Karpas-422 (cell line): ENCODE measurements at regions not wholly inside any gene's neighbourhood (a gene's known extent, or its start where the extent isn't known, plus 50 kb on each side); places are given as distances from the start of the nearest gene placed in this dataset.

Source experiments
- DNase-seq: peaks from one replicate; pipeline ENCODE4 v3.0.0-alpha.2; 2015
- H2AFZ ChIP-seq: fragments of 200-600 bp; sonication (generic); 2 replicates; pipeline ENCODE4 v1.6.1; 2014; ENCODE audit warnings: antibody characterized with exemption, low read length, mixed read lengths
- H3K27ac ChIP-seq: fragments of 200-600 bp; sonication (generic); 2 replicates; pipeline ENCODE4 v1.5.1; 2014; ENCODE audit warnings: mild to moderate bottlenecking, low read length, moderate library complexity
- H3K27me3 ChIP-seq: fragments of 200-600 bp; sonication (generic); 2 replicates; pipeline ENCODE4 v1.6.1; 2014; ENCODE audit warnings: low read length, mixed read lengths
- H3K36me3 ChIP-seq: fragments of 200-600 bp; sonication (generic); 2 replicates; pipeline ENCODE4 v1.6.1; 2014; ENCODE audit warnings: low read length, mixed read lengths; ENCODE audit not compliant: insufficient read depth
- H3K4me1 ChIP-seq: fragments of 200-600 bp; sonication (generic); 2 replicates; pipeline ENCODE4 v1.6.1; 2014; ENCODE audit warnings: mild to moderate bottlenecking, low read length, mixed read lengths
- H3K4me2 ChIP-seq: fragments of 200-600 bp; sonication (generic); 2 replicates; pipeline ENCODE4 v1.6.1; 2014; ENCODE audit warnings: low read length, low read depth, mild to moderate bottlenecking; ENCODE audit not compliant: poor library complexity, severe bottlenecking
- H3K4me3 ChIP-seq: fragments of 200-600 bp; sonication (generic); 2 replicates; pipeline ENCODE4 v1.5.1; 2014; ENCODE audit warnings: mild to moderate bottlenecking, antibody characterized with exemption, low read length, mixed read lengths
- H3K79me2 ChIP-seq: fragments of 200-600 bp; sonication (generic); 2 replicates; pipeline ENCODE4 v1.6.1; 2014; ENCODE audit warnings: mild to moderate bottlenecking, low read length, mixed read lengths
- H3K9ac ChIP-seq: fragments of 200-600 bp; sonication (generic); 2 replicates; pipeline ENCODE4 v1.6.0; 2014; ENCODE audit warnings: low read length
- H3K9me2 ChIP-seq: fragments of 200-600 bp; sonication (generic), shearing (Covaris generic); replicated peaks from 2 replicates; pipeline ENCODE4 v1.6.0; 2014; ENCODE audit warnings: mild to moderate bottlenecking, low read length, moderate library complexity; ENCODE audit not compliant: insufficient read depth
- H3K9me3 ChIP-seq: fragments of 300-700, 200-600 bp; sonication (generic); 2 replicates; pipeline ENCODE4 v1.6.1; 2014; ENCODE audit warnings: low read length, mixed read lengths
- H4K20me1 ChIP-seq: fragments of 200-600 bp; sonication (generic); 2 replicates; pipeline ENCODE4 v1.6.1; 2014; ENCODE audit warnings: mild to moderate bottlenecking, antibody characterized with exemption, low read length, low read depth; ENCODE audit not compliant: insufficient read depth

DNA sequence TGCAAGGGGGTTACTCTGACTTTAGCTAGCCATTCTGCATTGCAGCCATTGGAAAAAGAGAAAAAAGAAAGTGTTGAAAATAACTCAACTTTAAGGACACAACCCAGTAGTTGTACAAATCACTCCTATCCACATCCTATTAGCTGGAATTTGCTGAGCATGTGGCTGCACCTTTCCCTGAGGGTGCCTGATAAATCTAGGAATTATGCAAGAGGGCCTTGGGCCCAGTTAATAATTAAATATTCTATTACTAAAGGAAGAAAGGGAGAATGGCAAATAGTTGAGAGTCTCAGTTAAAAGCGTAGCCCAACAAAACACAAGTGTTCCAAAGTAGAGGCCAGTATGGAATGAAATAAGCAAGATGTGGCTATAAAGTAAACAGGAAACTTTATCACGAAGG lies 200.9 kb upstream of the CNTNAP2 start:
- Histone ChIP-seq H3K4me3 (no peak overlapping the region), H4K20me1 (no peaks in the 10 kb centered on the region), H3K9me2 (no peaks in the 10 kb centered on the region), H3K79me2 (no peaks in the 10 kb centered on the region), H3K27me3 (no peaks in the 10 kb centered on the region), H3K9me3 (peaks cover 20% of the 10 kb centered on the region), H2AFZ (no peak overlapping the region), H3K36me3 (no peaks in the 10 kb centered on the region), H3K9ac (no peak overlapping the region), H3K4me2 (no peak overlapping the region), H3K4me1 (no peaks in the 10 kb centered on the region), H3K27ac (no peak overlapping the region)
- DNase-seq: no peak

DNA sequence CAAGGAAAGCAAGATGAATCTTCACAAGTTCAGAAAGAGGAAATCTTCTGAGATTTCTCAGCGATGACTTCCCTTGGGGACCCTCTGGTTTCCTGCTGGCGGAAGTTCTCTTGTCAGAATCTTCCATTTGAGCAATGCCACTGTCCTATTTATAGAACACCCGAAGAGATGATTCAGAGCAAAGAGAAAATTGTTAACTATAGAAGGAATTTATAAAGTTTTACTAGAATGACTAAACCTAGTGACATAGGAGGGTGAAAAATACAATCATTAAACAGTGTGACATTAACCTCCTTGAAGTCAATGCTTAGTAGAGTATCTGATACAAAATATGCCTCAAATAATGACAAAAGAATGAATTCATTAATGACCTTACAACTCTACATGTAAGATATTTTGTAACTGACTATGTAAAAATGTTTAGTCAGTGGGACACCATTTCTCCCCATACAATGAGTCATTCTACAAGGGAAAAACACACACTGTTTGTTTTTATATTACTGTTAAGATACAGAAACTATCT lies 206.5 kb upstream of the CNTNAP2 start:
- H3K9ac ChIP-seq: no peak overlapping the region
- no peaks in the 10 kb centered on the region for H3K4me1 ChIP-seq
- DNase-seq: peak; percentile 52
- H3K36me3 ChIP-seq: no peaks in the 10 kb centered on the region
- H4K20me1 ChIP-seq: no peaks in the 10 kb centered on the region
- H3K9me3 ChIP-seq: no peaks in the 10 kb centered on the region; the same call in 1 of the 2 replicates
- H2AFZ ChIP-seq: no peak overlapping the region
- H3K4me2 ChIP-seq: no peak overlapping the region
- no peak overlapping the region for H3K4me3 ChIP-seq
- no peaks in the 10 kb centered on the region for H3K9me2 ChIP-seq
- no peaks in the 10 kb centered on the region for H3K27me3 ChIP-seq
- no peak overlapping the region for H3K27ac ChIP-seq
- H3K79me2 ChIP-seq: no peaks in the 10 kb centered on the region

DNA sequence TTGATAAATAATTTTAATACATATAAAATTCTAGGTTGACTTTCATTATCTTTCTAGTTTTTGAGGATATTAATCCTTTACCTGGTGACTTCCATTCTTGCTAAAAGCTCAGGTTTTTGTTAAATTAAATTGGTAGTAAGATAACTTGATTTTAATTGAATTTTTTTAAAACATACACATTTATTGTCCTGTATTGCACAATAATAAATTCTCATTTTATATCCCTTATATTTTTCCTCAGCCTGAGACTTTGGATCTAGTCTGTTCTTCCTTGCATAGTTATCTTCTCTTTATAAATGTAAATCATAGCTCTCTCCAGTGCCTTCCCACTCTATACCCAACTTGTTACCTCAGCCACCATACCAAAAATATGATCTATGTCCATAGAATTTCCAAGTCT lies 212.9 kb upstream of the CNTNAP2 start:
- Histone ChIP-seq H3K4me3 (no peak overlapping the region), H3K79me2 (no peaks in the 10 kb centered on the region), H3K9ac (no peak overlapping the region), H3K36me3 (no peaks in the 10 kb centered on the region), H3K9me3 (peaks cover 17% of the 10 kb centered on the region), H3K4me1 (no peaks in the 10 kb centered on the region), H3K27me3 (no peaks in the 10 kb centered on the region), H3K27ac (no peak overlapping the region), H2AFZ (no peak overlapping the region), H3K4me2 (no peak overlapping the region), H4K20me1 (no peaks in the 10 kb centered on the region), H3K9me2 (no peaks in the 10 kb centered on the region)
- no peak for DNase-seq

DNA sequence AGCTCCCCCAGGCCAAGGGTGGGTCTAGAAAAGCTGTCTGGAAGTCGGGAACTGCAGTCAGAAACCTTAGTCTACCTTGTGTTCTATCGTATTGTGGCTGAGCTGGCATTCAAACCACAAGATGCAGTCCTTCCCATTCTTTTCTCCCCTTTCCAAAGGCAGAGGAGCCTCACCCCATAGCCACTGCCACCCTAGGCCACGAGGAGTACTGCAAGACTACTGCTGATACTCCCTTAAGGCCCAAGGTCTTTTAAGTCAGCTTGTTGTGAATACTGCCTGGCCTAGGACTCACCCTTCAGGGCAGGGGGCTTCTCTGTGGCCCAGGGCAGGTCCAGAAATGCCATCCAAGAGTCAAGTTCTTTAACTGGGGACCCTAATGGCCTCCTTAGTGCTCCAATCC lies 214.5 kb upstream of the CNTNAP2 start:
- H4K20me1 ChIP-seq: no peaks in the 10 kb centered on the region
- peaks cover 27% of the 10 kb centered on the region for H3K9me3 ChIP-seq
- no peak overlapping the region for H3K9ac ChIP-seq
- no peaks in the 10 kb centered on the region for H3K36me3 ChIP-seq
- H3K4me1 ChIP-seq: no peaks in the 10 kb centered on the region
- no peak overlapping the region for H3K4me3 ChIP-seq
- no peak overlapping the region for H2AFZ ChIP-seq
- no peak overlapping the region for H3K27ac ChIP-seq
- H3K27me3 ChIP-seq: no peaks in the 10 kb centered on the region
- H3K4me2 ChIP-seq: no peak overlapping the region
- H3K9me2 ChIP-seq: no peaks in the 10 kb centered on the region
- no peaks in the 10 kb centered on the region for H3K79me2 ChIP-seq
- DNase-seq: no peak

DNA sequence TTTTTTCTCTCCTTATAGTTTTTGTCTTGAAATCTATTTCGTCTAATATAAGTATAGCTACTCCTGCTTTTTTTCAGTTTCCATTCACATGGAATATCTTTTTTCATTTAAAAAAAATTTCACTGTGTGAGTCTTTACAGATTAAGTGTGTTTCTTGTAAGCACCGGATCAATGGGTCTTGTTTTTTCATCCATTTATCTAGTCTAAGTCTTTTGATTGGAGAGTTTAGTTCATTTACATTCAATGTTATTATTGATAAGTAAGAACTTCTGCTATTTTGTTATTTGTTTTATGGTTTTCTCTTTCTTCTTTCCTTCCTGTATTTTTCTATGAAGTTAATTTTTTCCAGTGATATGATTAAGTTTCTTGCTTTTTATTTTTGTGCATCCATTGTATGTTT lies 216.7 kb upstream of the CNTNAP2 start:
- Histone ChIP-seq H3K9ac (no peak overlapping the region), H3K4me2 (no peak overlapping the region), H3K27me3 (no peaks in the 10 kb centered on the region), H3K9me2 (no peaks in the 10 kb centered on the region), H3K4me3 (no peak overlapping the region), H4K20me1 (no peaks in the 10 kb centered on the region), H3K79me2 (no peaks in the 10 kb centered on the region), H2AFZ (no peak overlapping the region), H3K27ac (no peak overlapping the region), H3K4me1 (no peaks in the 10 kb centered on the region), H3K36me3 (no peaks in the 10 kb centered on the region), H3K9me3 (peaks cover 32% of the 10 kb centered on the region)
- no peak for DNase-seq

DNA sequence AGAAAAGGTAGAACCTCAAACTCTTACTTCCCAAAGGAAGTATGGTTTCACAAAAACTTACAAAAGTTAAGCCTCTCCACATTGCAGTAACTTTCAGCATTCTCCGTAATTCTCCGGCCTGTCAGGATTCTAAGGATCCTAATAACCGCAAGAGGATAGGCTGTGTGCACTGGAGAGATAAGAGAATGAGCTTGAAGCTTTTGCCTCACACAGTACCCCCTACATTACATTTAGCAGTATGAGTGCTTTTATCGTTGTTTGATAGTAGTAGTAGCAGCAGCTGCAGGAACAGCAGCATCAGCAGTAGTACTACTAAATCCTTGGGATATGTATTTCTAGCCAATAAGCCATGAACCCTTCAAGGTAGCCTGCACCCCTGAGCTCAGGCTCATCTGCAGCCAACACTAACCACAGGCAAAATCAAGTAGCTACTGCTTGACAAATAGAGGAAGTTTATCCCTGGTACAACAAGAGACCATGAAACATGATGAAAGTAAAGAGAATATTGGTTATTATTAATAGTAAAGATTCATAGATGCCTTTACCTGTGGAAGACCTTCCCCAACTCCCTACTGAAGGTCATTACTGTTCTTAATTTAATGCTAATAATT lies 222.6 kb upstream of the CNTNAP2 start:
- Histone ChIP-seq H3K9ac (no peak overlapping the region), H3K4me3 (no peak overlapping the region), H3K27ac (no peak overlapping the region), H3K9me2 (no peaks in the 10 kb centered on the region), H3K27me3 (no peaks in the 10 kb centered on the region), H3K4me1 (no peaks in the 10 kb centered on the region), H3K4me2 (no peak overlapping the region), H3K79me2 (no peaks in the 10 kb centered on the region), H3K36me3 (no peaks in the 10 kb centered on the region), H2AFZ (no peak overlapping the region), H4K20me1 (no peaks in the 10 kb centered on the region), H3K9me3 (peaks cover 15% of the 10 kb centered on the region)
- no peak for DNase-seq

DNA sequence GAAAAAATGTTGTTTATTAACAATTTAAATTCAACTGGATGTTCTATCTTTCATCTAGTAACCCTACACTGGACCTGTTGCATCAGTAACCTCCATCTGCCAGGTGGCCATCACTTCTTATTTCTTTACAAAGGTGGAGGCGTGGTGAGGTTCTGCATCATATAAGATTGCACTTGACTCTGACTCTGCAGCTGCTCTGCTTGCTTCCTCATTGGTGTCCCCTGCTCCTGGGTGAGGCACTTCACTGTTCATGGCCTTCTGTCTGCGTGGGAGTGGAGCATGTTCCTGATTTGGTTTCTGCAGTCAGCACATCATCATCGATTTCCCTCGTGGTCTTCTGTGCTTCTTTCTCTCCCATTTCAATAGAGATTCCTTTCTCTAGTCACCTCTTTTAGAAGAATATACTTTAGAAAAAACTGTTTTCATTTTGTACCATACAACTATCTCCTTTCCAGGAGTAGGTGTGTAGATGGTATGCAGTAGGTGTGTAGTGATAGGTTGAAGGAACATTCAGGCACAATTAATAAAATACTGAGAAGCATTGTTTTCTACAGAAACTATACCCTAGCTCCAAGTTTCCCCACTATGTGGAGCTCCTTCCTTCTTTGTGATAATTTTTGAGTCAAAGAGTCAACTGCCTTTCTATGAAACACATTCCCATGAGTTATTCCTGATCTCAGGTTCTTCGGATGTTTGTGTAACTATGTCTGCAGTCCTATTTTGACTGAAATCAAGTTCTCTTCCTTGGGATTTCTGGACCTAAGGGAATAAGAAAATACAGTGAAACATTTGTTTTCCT lies 231.7 kb upstream of the CNTNAP2 start:
- no peak overlapping the region for H3K4me3 ChIP-seq
- no peak overlapping the region for H3K27ac ChIP-seq
- H3K9me2 ChIP-seq: no peaks in the 10 kb centered on the region
- no peak overlapping the region for H2AFZ ChIP-seq
- no peak for DNase-seq
- H3K27me3 ChIP-seq: no peaks in the 10 kb centered on the region
- H3K79me2 ChIP-seq: no peaks in the 10 kb centered on the region
- no peaks in the 10 kb centered on the region for H3K36me3 ChIP-seq
- no peak overlapping the region for H3K4me2 ChIP-seq
- H3K9ac ChIP-seq: no peak overlapping the region
- H3K9me3 ChIP-seq: peaks cover 33% of the 10 kb centered on the region
- H3K4me1 ChIP-seq: no peaks in the 10 kb centered on the region
- H4K20me1 ChIP-seq: no peaks in the 10 kb centered on the region

DNA sequence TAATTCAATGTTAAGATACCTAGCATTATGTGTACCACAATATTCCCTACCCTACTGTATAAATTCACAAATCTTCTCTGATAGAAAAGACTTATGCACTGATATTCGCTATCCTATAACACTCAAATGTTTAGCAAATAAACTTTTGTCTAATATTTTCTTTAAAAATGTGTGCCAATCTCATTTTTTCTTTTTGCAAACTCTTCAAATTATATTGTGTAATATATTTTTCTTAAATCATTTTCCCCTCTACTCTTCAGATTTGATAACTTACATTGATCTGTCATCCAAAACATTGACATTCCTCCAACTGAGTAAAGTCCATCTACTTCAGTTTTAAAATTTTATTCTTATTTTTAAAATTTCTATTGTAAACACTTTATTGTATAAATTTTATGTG lies 240.2 kb upstream of the CNTNAP2 start:
- H2AFZ ChIP-seq: no peak overlapping the region
- DNase-seq: no peak
- no peak overlapping the region for H3K9ac ChIP-seq
- H3K4me3 ChIP-seq: no peak overlapping the region
- no peaks in the 10 kb centered on the region for H3K9me2 ChIP-seq
- no peaks in the 10 kb centered on the region for H3K36me3 ChIP-seq
- H3K27me3 ChIP-seq: no peaks in the 10 kb centered on the region
- H4K20me1 ChIP-seq: no peaks in the 10 kb centered on the region
- H3K4me1 ChIP-seq: no peaks in the 10 kb centered on the region
- H3K9me3 ChIP-seq: peaks cover 28% of the 10 kb centered on the region
- H3K27ac ChIP-seq: no peak overlapping the region
- no peak overlapping the region for H3K4me2 ChIP-seq
- H3K79me2 ChIP-seq: no peaks in the 10 kb centered on the region
